HCT116 (cell line): ENCODE measurements at regions not wholly inside any gene's neighbourhood (a gene's known extent, or its start where the extent isn't known, plus 50 kb on each side); places are given as distances from the start of the nearest gene placed in this dataset.

Experiments used
- ATAC-seq: fragments of 200-7000 bp; cut with Tn5 transposase; 2 replicates; pipeline ENCODE4 v1.9.1; 2020; ENCODE audit warnings: mild to moderate bottlenecking, moderate library complexity
- BruUV-seq: library from RNA; stranded (reverse); fragments of 400-500 nt; replicated peaks from 2 replicates; lab custom pipeline; 2021; lab: Mats Ljungman, UMichigan
- CTCF ChIA-PET: fragments of 300-600 bp; sonication (Branson Sonifier 250); formaldehyde crosslinking; loops from one replicate; lab custom pipeline; 2021; ENCODE audit warnings: antibody characterized with exemption; lab: Charles Lee
- POLR2A ChIA-PET: fragments of 300-600, 350-600 bp; sonication (Branson Sonifier 250); formaldehyde crosslinking; loops from one replicate; lab custom pipeline; 2021; ENCODE audit warnings: antibody characterized with exemption; lab: Charles Lee
- RAD21 ChIA-PET, 2 experiments: fragments of 300-600 bp; sonication (Branson Sonifier 250); formaldehyde crosslinking; loops; one replicate each; lab custom pipeline; 2023; ENCODE audit warnings: low total read pairs in 2 of 2; ENCODE audit not compliant: uncharacterized antibody in 2 of 2, unreplicated experiment in 2 of 2, low non-redundant PET in 1 of 2; lab: Charles Lee
- DNase-seq: peaks from one replicate; pipeline ENCODE4 v3.0.0-alpha.2; 2010; ENCODE audit warnings: low read depth, low spot score
- H2AFZ ChIP-seq: fragments of 200-600 bp; shearing (Covaris generic), sonication (generic); 2 replicates; pipeline ENCODE4 v1.6.1; 2017; ENCODE audit warnings: low read depth, mixed run types, mixed read lengths, antibody characterized with exemption, low read length; ENCODE audit not compliant: poor library complexity, severe bottlenecking
- H3K27ac ChIP-seq: 2 replicates; pipeline ENCODE4 v1.5.1; 2012; ENCODE audit warnings: low read depth, low read length
- H3K27me3 ChIP-seq: fragments of 200-600 bp; sonication (generic); 2 replicates; pipeline ENCODE4 v1.6.1; 2016; ENCODE audit warnings: mixed run types, low read length, mixed read lengths; ENCODE audit not compliant: insufficient read depth
- H3K36me3 ChIP-seq, 2 experiments: fragments of 200-500 bp in 1 of 2; fragments of 200-600 bp in 1 of 2; sonication (Bioruptor generic) in 1 of 2; sonication (generic) in 1 of 2; 2 replicates each; pipeline versions ENCODE4 v1.5.1 to v1.6.1; 2014 to 2016; ENCODE audit warnings: low read length in 2 of 2, inconsistent platforms in 1 of 2, mixed read lengths in 1 of 2, mixed run types in 1 of 2; ENCODE audit not compliant: insufficient read depth in 2 of 2, control insufficient read depth in 1 of 2
- H3K4me1 ChIP-seq, 2 experiments: fragments of 200-600 bp in 1 of 2; sonication (generic) in 1 of 2; 2 replicates each; pipeline versions ENCODE4 v1.5.1 to v1.6.1; 2012 to 2017; ENCODE audit warnings: low read length in 2 of 2, inconsistent platforms in 1 of 2, mild to moderate bottlenecking in 1 of 2, mixed read lengths in 1 of 2, mixed run types in 1 of 2, moderate library complexity in 1 of 2; ENCODE audit not compliant: insufficient read depth in 2 of 2, control insufficient read depth in 1 of 2
- H3K4me2 ChIP-seq: fragments of 200-600 bp; sonication (generic); 2 replicates; pipeline ENCODE4 v1.6.1; 2017; ENCODE audit warnings: mixed run types, low read length, mixed read lengths
- H3K4me3 ChIP-seq, 2 experiments: fragments of 200-600 bp in 1 of 2; sonication (generic) in 1 of 2; replicated peaks in 1 of 2; 2 replicates each; pipeline ENCODE4 v1.5.1; 2011 to 2016; ENCODE audit warnings: low read length in 2 of 2, control low read depth in 1 of 2, low read depth in 1 of 2, mild to moderate bottlenecking in 1 of 2, mixed read lengths in 1 of 2, mixed run types in 1 of 2
- H3K79me2 ChIP-seq: fragments of 200-600 bp; sonication (generic); 2 replicates; pipeline ENCODE4 v1.6.1; 2017; ENCODE audit warnings: mild to moderate bottlenecking, mixed run types, low read length, moderate library complexity, mixed read lengths; ENCODE audit not compliant: insufficient read depth
- H3K9ac ChIP-seq: fragments of 200-600 bp; sonication (generic); 2 replicates; pipeline ENCODE4 v1.6.1; 2016; ENCODE audit warnings: low read length, mixed read lengths
- H3K9me2 ChIP-seq: fragments of 200-600 bp; sonication (generic), shearing (Covaris generic); 2 replicates; pipeline ENCODE4 v1.6.1; 2017; ENCODE audit warnings: mixed run types, mild to moderate bottlenecking, moderate library complexity; ENCODE audit not compliant: insufficient read depth
- H3K9me3 ChIP-seq, 2 experiments: fragments of 200-500 bp in 1 of 2; fragments of 200-600 bp in 1 of 2; sonication (Bioruptor generic) in 1 of 2; sonication (generic) in 1 of 2; 2 replicates each; pipeline ENCODE4 v1.6.1; 2014 to 2017; ENCODE audit warnings: low read length in 2 of 2, mixed read lengths in 2 of 2, inconsistent platforms in 1 of 2, low read depth in 1 of 2, mild to moderate bottlenecking in 1 of 2, mixed run types in 1 of 2, moderate library complexity in 1 of 2; ENCODE audit not compliant: control insufficient read depth in 1 of 2, insufficient read depth in 1 of 2
- H4K20me1 ChIP-seq: fragments of 200-600 bp; sonication (generic), shearing (Covaris generic); 2 replicates; pipeline ENCODE4 v1.6.1; 2017; ENCODE audit warnings: mixed run types, mild to moderate bottlenecking, moderate library complexity; ENCODE audit not compliant: insufficient read depth
- ATF3 ChIP-seq: IDR thresholded peaks from 2 replicates; pipeline ENCODE4 v1.6.1; 2012
- CBX3 ChIP-seq: IDR thresholded peaks from 2 replicates; pipeline ENCODE4 v1.6.1; 2012; ENCODE audit warnings: low read depth
- CEBPB ChIP-seq: IDR thresholded peaks from 2 replicates; pipeline ENCODE4 v1.6.1; 2012; ENCODE audit warnings: low read depth
- CTCF ChIP-seq, 3 experiments: fragments of 200-600 bp in 1 of 3; sonication (generic) in 1 of 3; IDR thresholded peaks in 2 of 3; conservative IDR thresholded peaks in 1 of 3; 2 replicates each; pipeline ENCODE4 v1.5.1; 2012 to 2017; ENCODE audit warnings: low read depth in 2 of 3, low read length in 2 of 3, antibody characterized with exemption in 1 of 3, borderline replicate concordance in 1 of 3, control low read depth in 1 of 3, mild to moderate bottlenecking in 1 of 3, mixed read lengths in 1 of 3, mixed run types in 1 of 3, moderate library complexity in 1 of 3; ENCODE audit not compliant: insufficient read depth in 1 of 3
- EZH2phosphoT487 ChIP-seq: fragments of 200-600 bp; IDR thresholded peaks from 2 replicates; pipeline ENCODE4 v1.6.1; 2018; ENCODE audit warnings: antibody characterized with exemption, borderline replicate concordance
- JUND ChIP-seq: IDR thresholded peaks from 2 replicates; pipeline ENCODE4 v1.6.1; 2012
- POLR2A ChIP-seq: IDR thresholded peaks from 2 replicates; pipeline ENCODE4 v1.7.0; 2011; ENCODE audit warnings: borderline replicate concordance; ENCODE audit not compliant: insufficient read depth, insufficient read length; ENCODE audit errors: extremely low read depth
- POLR2AphosphoS5 ChIP-seq: IDR thresholded peaks from 2 replicates; pipeline ENCODE4 v1.6.1; 2011; ENCODE audit warnings: mild to moderate bottlenecking, low read depth, low read length, moderate library complexity
- RAD21 ChIP-seq: IDR thresholded peaks from 2 replicates; pipeline ENCODE4 v1.6.1; 2012; ENCODE audit warnings: low read depth, mild to moderate bottlenecking
- REST ChIP-seq: IDR thresholded peaks from 2 replicates; pipeline ENCODE4 v1.6.1; 2012; ENCODE audit warnings: low read depth
- SIN3A ChIP-seq: IDR thresholded peaks from 2 replicates; pipeline ENCODE4 v1.6.1; 2012; ENCODE audit warnings: low read depth
- YY1 ChIP-seq: IDR thresholded peaks from 2 replicates; pipeline ENCODE4 v1.6.1; 2011; ENCODE audit warnings: low read length, low read depth, moderate library complexity, mild to moderate bottlenecking; ENCODE audit not compliant: insufficient replicate concordance; ENCODE audit errors: extremely low read depth
- ZBTB33 ChIP-seq: IDR thresholded peaks from 2 replicates; pipeline ENCODE4 v1.6.1; 2011; ENCODE audit warnings: mild to moderate bottlenecking, low read length, moderate library complexity; ENCODE audit not compliant: insufficient replicate concordance; ENCODE audit errors: extremely low read depth
- ZFX ChIP-seq: fragments of 450-650 bp; IDR thresholded peaks from 2 replicates; pipeline ENCODE4 v1.6.1; 2017
- ZNF274 ChIP-seq: fragments of 200-500 bp; sonication (Bioruptor generic); IDR thresholded peaks from 2 replicates; pipeline ENCODE4 v1.6.1; 2014; ENCODE audit warnings: mild to moderate bottlenecking, low read depth, low read length, inconsistent platforms
- intact Hi-C: fragments of 100-400 bp; cut with micrococcal nuclease; formaldehyde crosslinking; loops from 2 replicates; pipeline ENCODE4 v1.10.0; 2022

- TF ChIP-seq CTCF (IDR thresholded peaks at IDR 0.05 in 2 of 3, conservative IDR thresholded peaks at IDR 0.05 in 1 of 3; ENCODE audit: borderline replicate concordance in 1 of 3, insufficient read depth in 1 of 3, low read depth in 2 of 3, low read length in 2 of 3) (no peak), POLR2A (no peak), EZH2phosphoT487 (no peak), YY1 (no peak), RAD21 (no peak), ZNF274 (no peak), CBX3 (no peak)
Measured at GRCh38 chr4:155522201-155522600, 144.4 kb upstream of the GUCY1A1 start (continued).

GRCh38 chr4:155521382-155521781, 144.6 kb upstream of the MAP9 start:
- Histone ChIP-seq H3K79me2 (no peaks in the 10 kb centered on the region), H3K27me3 (no peaks in the 10 kb centered on the region), H3K4me2 (no peak overlapping the region), H3K9me3 (peaks cover 0 to 5% of the 10 kb centered on the region in 2 experiments; a peak in 1 of 4 replicates), H2AFZ (no peak overlapping the region), H3K9ac (no peak overlapping the region), H4K20me1 (no peaks in the 10 kb centered on the region; the same call in 1 of the 2 replicates), H3K4me3 (no peak overlapping the region), H3K27ac (no peak overlapping the region), H3K9me2 (no peaks in the 10 kb centered on the region), H3K4me1 (no peaks in the 10 kb centered on the region), H3K36me3 (no peaks in the 10 kb centered on the region)
- no peak for DNase-seq
- ATAC-seq: no peak
- ChIA-PET POLR2A (no interaction called here), RAD21 (no interaction called here), CTCF (no interaction called here)
- intact Hi-C loops: no loop called here
- BruUV-seq: no TSS peak
- TF ChIP-seq ZBTB33 (no peak), JUND (no peak), CBX3 (no peak), ATF3 (no peak), REST (no peak), CEBPB (no peak), ZFX (no peak), CTCF (IDR thresholded peaks at IDR 0.05 in 2 of 3, conservative IDR thresholded peaks at IDR 0.05 in 1 of 3; ENCODE audit: borderline replicate concordance in 1 of 3, insufficient read depth in 1 of 3, low read depth in 2 of 3, low read length in 2 of 3) (no peak), YY1 (no peak), SIN3A (no peak), POLR2A (no peak), POLR2AphosphoS5 (no peak), EZH2phosphoT487 (no peak)
